A673 (cell line): ENCODE measurements at regions not wholly inside any gene's neighbourhood (a gene's known extent, or its start where the extent isn't known, plus 50 kb on each side); places are given as distances from the start of the nearest gene placed in this dataset.

ENCODE experiments used
- BruUV-seq: library from RNA; stranded (reverse); fragments of 400-500 nt; replicated peaks from 2 replicates; lab custom pipeline; 2021; lab: Mats Ljungman, UMichigan
- CTCF ChIA-PET: fragments of 300-600 bp; sonication (Branson Sonifier 250); formaldehyde crosslinking; loops from one replicate; lab custom pipeline; 2022; ENCODE audit warnings: antibody characterized with exemption; lab: Charles Lee
- POLR2A ChIA-PET: fragments of 300-600 bp; sonication (Branson Sonifier 250); formaldehyde crosslinking; loops from one replicate; lab custom pipeline; 2022; ENCODE audit warnings: antibody characterized with exemption; ENCODE audit not compliant: low non-redundant PET; lab: Charles Lee
- DNase-seq: peaks from one replicate; pipeline ENCODE4 v3.0.0-alpha.2; 2015; ENCODE audit warnings: low spot score
- H3K27ac ChIP-seq: fragments of 200-600 bp; sonication (generic); 2 replicates; pipeline ENCODE4 v1.5.1; 2016; ENCODE audit warnings: mixed run types, low read depth, mild to moderate bottlenecking, mixed read lengths, antibody characterized with exemption, low read length; ENCODE audit not compliant: poor library complexity, severe bottlenecking
- H3K27me3 ChIP-seq: fragments of 200-600 bp; sonication (generic); replicated peaks from 2 replicates; pipeline ENCODE4 v1.6.1; 2017; ENCODE audit warnings: mixed run types, low read depth, mild to moderate bottlenecking, mixed read lengths, antibody characterized with exemption, low read length; ENCODE audit not compliant: insufficient read depth, poor library complexity
- H3K36me3 ChIP-seq: fragments of 200-600 bp; sonication (generic); 2 replicates; pipeline ENCODE4 v1.6.1; 2016; ENCODE audit warnings: mixed run types, mild to moderate bottlenecking, mixed read lengths, antibody characterized with exemption, low read length; ENCODE audit not compliant: insufficient read depth, poor library complexity, severe bottlenecking
- H3K4me1 ChIP-seq: fragments of 200-600 bp; sonication (generic); 2 replicates; pipeline ENCODE4 v1.6.1; 2017; ENCODE audit warnings: mixed run types, mild to moderate bottlenecking, mixed read lengths, antibody characterized with exemption, low read length; ENCODE audit not compliant: insufficient read depth, poor library complexity, severe bottlenecking
- H3K4me3 ChIP-seq: fragments of 200-600 bp; sonication (generic); 2 replicates; pipeline ENCODE4 v1.5.1; 2016; ENCODE audit warnings: low read depth, mixed run types, mild to moderate bottlenecking, mixed read lengths, low read length; ENCODE audit not compliant: poor library complexity, severe bottlenecking
- H3K9me3 ChIP-seq: fragments of 200-600 bp; sonication (generic); 2 replicates; pipeline ENCODE4 v1.6.1; 2016; ENCODE audit warnings: mixed run types, low read depth, mild to moderate bottlenecking, mixed read lengths, antibody characterized with exemption, low read length; ENCODE audit not compliant: poor library complexity, severe bottlenecking
- CTCF ChIP-seq: fragments of 300-800, 200-600 bp; sonication (generic); conservative IDR thresholded peaks from 2 replicates; pipeline ENCODE4 v1.5.1; 2017; ENCODE audit warnings: low read depth, mild to moderate bottlenecking, antibody characterized with exemption, low read length, moderate library complexity, mixed read lengths
- EZH2 ChIP-seq: fragments of 200-600 bp; sonication (generic); IDR thresholded peaks from 2 replicates; pipeline ENCODE4 v1.6.1; 2017; ENCODE audit warnings: borderline replicate concordance, low read depth, mild to moderate bottlenecking, mixed read lengths, antibody characterized with exemption, low read length; ENCODE audit not compliant: poor library complexity, severe bottlenecking
- intact Hi-C: fragments of 100-400 bp; cut with micrococcal nuclease; formaldehyde crosslinking; loops from one replicate; pipeline ENCODE4 v1.10.0; 2022; ENCODE audit not compliant: unreplicated experiment

- POLR2A ChIA-PET: no interaction called here
- DNase-seq: no peak
- CTCF ChIA-PET: no interaction called here
- no TSS peak for BruUV-seq
- H3K4me1 ChIP-seq: no peaks in the 10 kb centered on the region
- TF ChIP-seq CTCF (no peak), EZH2 (no peak)
- no peaks in the 10 kb centered on the region for H3K9me3 ChIP-seq
- no peaks in the 10 kb centered on the region for H3K36me3 ChIP-seq
- no peak overlapping the region for H3K4me3 ChIP-seq
- no peak overlapping the region for H3K27ac ChIP-seq
- intact Hi-C loops: no loop called here
- no peaks in the 10 kb centered on the region for H3K27me3 ChIP-seq
These were observed 134.7 kb downstream of the GAS1 start for GRCh38 chr9:86812616-86813015.

DNA sequence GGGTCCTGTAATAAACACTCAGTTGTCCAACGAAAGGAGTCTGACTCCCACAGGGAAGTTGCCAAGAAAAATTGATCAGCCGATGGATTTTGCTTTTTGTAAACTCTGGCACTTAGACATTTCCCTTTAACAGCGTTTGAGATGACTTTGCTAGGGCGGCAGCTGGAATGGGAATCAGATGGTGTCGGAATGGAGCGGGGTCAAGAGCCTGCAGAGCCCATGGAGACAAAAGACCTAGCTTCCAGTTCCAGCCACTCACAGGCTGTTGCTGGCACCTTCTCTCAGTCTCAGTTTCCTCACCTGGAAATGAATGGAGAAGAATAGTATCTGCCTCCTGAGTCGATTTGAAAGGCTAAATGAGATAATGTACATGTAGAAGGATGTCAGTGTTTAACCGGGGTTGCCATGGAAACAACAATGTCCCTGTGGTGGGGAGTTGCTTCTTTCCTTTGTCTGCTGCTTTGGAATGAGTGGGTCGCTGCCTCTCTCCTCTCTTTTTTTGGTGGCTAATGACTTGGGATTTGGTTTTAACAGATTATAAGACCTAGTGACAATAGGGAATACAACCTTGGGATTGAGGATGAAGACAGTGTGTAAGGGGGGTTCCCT lies 137.4 kb downstream of the GAS1 start:
- Histone ChIP-seq H3K4me1 (no peaks in the 10 kb centered on the region), H3K27me3 (no peaks in the 10 kb centered on the region), H3K9me3 (no peaks in the 10 kb centered on the region), H3K4me3 (no peak overlapping the region), H3K27ac (no peak overlapping the region), H3K36me3 (no peaks in the 10 kb centered on the region)
- BruUV-seq: no TSS peak
- intact Hi-C loops: no loop called here
- ChIA-PET CTCF (no interaction called here), POLR2A (no interaction called here)
- DNase-seq: no peak
- TF ChIP-seq CTCF: no peak
- TF ChIP-seq EZH2: no peak

DNA sequence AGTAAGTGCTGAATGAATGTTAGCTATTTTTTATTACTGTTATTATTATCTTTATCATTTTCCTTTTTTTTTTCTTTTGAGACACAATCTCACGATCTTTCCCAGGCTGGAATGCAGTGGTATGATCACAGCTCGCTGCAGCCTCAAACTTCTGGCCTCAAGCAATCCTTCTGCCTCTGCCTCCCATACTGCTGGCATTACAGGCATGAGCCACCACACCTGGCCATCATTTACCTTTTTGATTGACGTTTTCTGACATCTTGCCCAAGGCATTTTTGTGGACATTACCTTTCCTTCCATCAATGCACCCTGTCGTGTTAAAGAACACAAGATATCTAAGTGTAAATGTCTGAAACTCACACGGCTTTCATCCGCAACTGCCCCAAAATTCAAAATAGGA lies 138.2 kb downstream of the GAS1 start:
- intact Hi-C loops: no loop called here
- Histone ChIP-seq H3K4me3 (no peak overlapping the region), H3K36me3 (no peaks in the 10 kb centered on the region), H3K9me3 (no peaks in the 10 kb centered on the region), H3K4me1 (no peaks in the 10 kb centered on the region), H3K27ac (no peak overlapping the region), H3K27me3 (no peaks in the 10 kb centered on the region)
- BruUV-seq: no TSS peak
- ChIA-PET CTCF (no interaction called here), POLR2A (no interaction called here)
- no peak for DNase-seq
- TF ChIP-seq CTCF: no peak
- no peak for TF ChIP-seq EZH2
